ENCODE measurements at regions not wholly inside any gene's neighbourhood (a gene's known extent, or its start where the extent isn't known, plus 50 kb on each side); places are given as distances from the start of the nearest gene placed in this dataset.

DNA sequence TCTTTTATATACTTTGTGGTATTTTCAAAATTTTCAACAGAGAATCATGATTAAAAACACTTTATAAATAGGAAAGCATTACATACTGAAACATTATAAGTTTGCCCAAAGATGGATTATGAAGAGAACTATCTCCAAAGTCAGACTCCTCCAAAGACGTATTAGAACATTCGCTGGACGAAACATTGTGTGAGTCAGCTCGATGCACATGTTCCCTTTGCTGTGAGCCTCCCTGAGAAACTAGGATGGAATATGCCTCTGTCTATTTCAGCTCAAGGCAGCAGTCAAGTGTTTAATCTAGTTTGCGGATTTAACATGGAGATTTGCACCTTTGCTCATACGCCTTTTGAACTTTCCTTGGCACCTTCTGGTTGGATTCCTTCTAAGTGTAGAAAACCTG lies 92.2 kb upstream of the NCKAP5 start:
- DNase-seq (ENCODE audit: low read depth), result no peak
- TF ChIP-seq, protein P1, sequence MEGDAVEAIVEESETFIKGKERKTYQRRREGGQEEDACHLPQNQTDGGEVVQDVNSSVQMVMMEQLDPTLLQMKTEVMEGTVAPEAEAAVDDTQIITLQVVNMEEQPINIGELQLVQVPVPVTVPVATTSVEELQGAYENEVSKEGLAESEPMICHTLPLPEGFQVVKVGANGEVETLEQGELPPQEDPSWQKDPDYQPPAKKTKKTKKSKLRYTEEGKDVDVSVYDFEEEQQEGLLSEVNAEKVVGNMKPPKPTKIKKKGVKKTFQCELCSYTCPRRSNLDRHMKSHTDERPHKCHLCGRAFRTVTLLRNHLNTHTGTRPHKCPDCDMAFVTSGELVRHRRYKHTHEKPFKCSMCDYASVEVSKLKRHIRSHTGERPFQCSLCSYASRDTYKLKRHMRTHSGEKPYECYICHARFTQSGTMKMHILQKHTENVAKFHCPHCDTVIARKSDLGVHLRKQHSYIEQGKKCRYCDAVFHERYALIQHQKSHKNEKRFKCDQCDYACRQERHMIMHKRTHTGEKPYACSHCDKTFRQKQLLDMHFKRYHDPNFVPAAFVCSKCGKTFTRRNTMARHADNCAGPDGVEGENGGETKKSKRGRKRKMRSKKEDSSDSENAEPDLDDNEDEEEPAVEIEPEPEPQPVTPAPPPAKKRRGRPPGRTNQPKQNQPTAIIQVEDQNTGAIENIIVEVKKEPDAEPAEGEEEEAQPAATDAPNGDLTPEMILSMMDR (IDR thresholded peaks at IDR 0.05; ENCODE audit: control insufficient read depth, insufficient read depth, low read depth, low read length, missing control alignments), result no peak
- H3K4me3 ChIP-seq (ENCODE audit: control insufficient read depth, low read depth, low read length), result no peak overlapping the region

DNA sequence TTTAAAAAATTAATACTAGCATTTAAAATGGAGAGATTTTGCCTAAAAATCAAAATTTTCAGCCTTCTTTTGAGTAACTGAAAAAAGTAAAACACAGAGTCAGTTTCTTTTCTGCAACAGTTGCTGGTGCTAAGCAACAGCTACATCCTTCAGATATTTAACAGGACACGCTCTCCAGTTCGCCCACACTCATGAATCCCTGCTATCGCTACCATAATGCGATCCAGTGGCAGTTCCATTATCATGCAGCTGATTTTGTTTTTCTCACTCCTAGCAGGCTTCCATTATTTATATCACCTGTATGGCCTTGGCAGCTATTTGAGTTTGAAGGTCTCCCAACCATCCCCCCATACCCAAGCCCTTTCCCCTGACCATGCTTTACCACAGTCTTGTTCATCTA lies 93.1 kb upstream of the NCKAP5 start:
- TF ChIP-seq, protein P1 (IDR thresholded peaks at IDR 0.05; ENCODE audit: control insufficient read depth, insufficient read depth, low read depth, low read length, missing control alignments), result no peak

DNA sequence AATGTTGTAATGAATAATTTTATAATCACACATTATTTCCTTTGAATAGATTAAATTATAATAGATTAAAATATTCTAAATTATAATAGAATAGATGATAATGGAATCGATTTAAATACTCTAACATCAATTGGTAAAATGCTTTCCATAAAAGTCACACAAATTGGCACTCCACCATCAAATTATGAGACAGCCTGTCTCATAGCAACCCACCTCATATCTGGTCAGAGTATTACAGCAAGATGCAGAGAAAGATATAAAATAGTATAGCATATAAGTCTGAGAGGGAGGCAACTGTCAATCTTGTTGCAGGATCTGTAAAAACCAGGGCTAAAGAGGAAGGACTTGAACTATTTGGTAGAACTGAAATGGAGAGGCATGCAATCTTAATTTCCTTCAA lies 98.4 kb upstream of the NCKAP5 start:
- TF ChIP-seq, protein P1 (IDR thresholded peaks at IDR 0.05; ENCODE audit: control insufficient read depth, insufficient read depth, low read depth, low read length, missing control alignments), result no peak
- no peak for DNase-seq (ENCODE audit: low read depth)
- no peak overlapping the region for H3K4me3 ChIP-seq (ENCODE audit: control insufficient read depth, low read depth, low read length)

More for the DNA sequence above, 93.1 kb upstream of the NCKAP5 start:
- DNase-seq (ENCODE audit: low read depth), result no peak
- no peak overlapping the region for H3K4me3 ChIP-seq (ENCODE audit: control insufficient read depth, low read depth, low read length)

DNA sequence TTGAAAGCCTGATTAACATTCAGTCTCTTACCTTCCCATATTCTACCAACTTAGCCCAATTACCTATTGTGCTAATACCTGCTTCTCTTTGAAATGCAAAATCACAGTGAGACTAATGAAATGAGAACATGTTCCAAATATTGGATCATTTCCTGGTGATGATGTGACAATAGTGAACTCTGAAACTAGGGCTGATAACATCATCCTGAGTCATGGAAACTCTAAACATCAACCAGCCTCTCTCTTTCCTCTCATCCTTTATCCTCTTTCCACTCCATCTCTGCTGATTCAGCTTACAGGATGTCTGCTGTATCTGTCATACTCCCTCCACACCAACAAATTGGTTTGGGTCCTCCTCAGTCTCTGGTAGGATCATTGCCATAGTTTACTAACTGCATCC lies 98.8 kb upstream of the NCKAP5 start:
- TF ChIP-seq, protein P1 (IDR thresholded peaks at IDR 0.05; ENCODE audit: control insufficient read depth, insufficient read depth, low read depth, low read length, missing control alignments), result no peak
- no peak for DNase-seq (ENCODE audit: low read depth)

DNA sequence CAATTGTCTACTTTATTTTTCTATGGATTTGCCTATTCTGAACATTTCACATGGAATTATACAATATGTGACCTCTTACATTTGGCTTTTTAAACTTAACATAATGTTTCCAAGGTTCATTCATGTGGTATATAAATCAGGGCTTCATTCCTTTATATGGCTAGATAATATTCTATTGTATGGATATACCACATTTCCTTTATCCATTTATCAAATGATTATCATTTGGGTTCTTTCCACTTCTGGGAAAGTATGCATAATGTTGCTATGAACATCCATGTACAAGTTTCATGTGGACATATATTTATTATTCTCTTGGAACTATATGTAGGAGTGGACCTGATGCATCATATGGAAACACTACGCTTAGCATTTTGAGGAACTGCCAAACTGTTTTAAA lies 99.7 kb upstream of the NCKAP5 start:
- TF ChIP-seq, protein P1 (IDR thresholded peaks at IDR 0.05; ENCODE audit: control insufficient read depth, insufficient read depth, low read depth, low read length, missing control alignments), result no peak
- no peak overlapping the region for H3K4me3 ChIP-seq (ENCODE audit: control insufficient read depth, low read depth, low read length)
- no peak for DNase-seq (ENCODE audit: low read depth)

More for the DNA sequence above, 98.8 kb upstream of the NCKAP5 start:
- no peak overlapping the region for H3K4me3 ChIP-seq (ENCODE audit: control insufficient read depth, low read depth, low read length)

DNA sequence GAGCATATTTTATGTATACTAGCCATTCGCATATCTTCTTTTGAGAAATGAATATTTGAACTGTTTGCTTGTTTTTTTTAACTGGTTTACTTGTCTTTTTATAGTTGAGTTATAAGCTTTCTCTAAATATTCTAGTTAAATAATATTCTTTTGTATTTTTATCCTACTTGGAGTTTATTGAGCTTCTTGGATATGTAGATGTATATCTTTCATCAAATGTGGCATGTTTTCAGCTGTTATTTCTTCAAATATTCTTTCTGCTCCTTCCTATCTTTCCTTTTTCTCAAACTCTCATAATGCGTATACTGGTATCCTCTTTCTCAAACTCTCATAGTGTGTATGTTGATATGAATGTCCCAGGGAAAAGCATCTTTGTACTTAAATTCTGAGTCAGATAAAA lies 100.3 kb upstream of the NCKAP5 start:
- no peak overlapping the region for H3K4me3 ChIP-seq (ENCODE audit: control insufficient read depth, low read depth, low read length)
- TF ChIP-seq, protein P1 (IDR thresholded peaks at IDR 0.05; ENCODE audit: control insufficient read depth, insufficient read depth, low read depth, low read length, missing control alignments), result no peak
- DNase-seq (ENCODE audit: low read depth), result no peak

All from AG09309 (cell line).